SK-N-SH treated with all-trans-retinoic acid at 6 μM for 48 hours (cell line): ENCODE measurements at regions not wholly inside any gene's neighbourhood (a gene's known extent, or its start where the extent isn't known, plus 50 kb on each side); places are given as distances from the start of the nearest gene placed in this dataset.

Experiments used
- ATAC-seq: fragments of 200-7000 bp; cut with Tn5 transposase; 3 replicates; pipeline ENCODE4 v1.9.1; 2020; ENCODE audit warnings: mild to moderate bottlenecking, moderate library complexity
- ARNTL ChIP-seq: fragments of 450-650 bp; formaldehyde crosslinking; IDR thresholded peaks from 2 replicates; pipeline ENCODE4 v1.5.0; 2020; ENCODE audit warnings: low read depth, mild to moderate bottlenecking, moderate library complexity, borderline replicate concordance
- CREB5 ChIP-seq: fragments of 250-450 bp; sonication (Bioruptor Pico); IDR thresholded peaks from 2 replicates; pipeline ENCODE4 v1.5.1; 2020; ENCODE audit warnings: low read depth, mild to moderate bottlenecking, moderate library complexity
- CSDC2 ChIP-seq: fragments of 250-450 bp; sonication (Bioruptor Pico); IDR thresholded peaks from 2 replicates; pipeline ENCODE4 v1.5.0; 2020; ENCODE audit warnings: mild to moderate bottlenecking, moderate library complexity
- GLIS3 ChIP-seq: fragments of 250-450 bp; sonication (Bioruptor Pico); IDR thresholded peaks from 2 replicates; pipeline ENCODE4 v1.5.0; 2020; ENCODE audit warnings: mild to moderate bottlenecking, moderate library complexity
- ISL1 ChIP-seq: fragments of 250-450 bp; sonication (Bioruptor Pico); IDR thresholded peaks from 2 replicates; pipeline ENCODE4 v2.1.2; 2022; ENCODE audit warnings: mild to moderate bottlenecking, moderate library complexity
- OSR1 ChIP-seq: fragments of 250-450 bp; sonication (Bioruptor Pico); IDR thresholded peaks from 2 replicates; pipeline ENCODE4 v1.8.0; 2022; ENCODE audit warnings: moderate library complexity, mild to moderate bottlenecking, inconsistent platforms
- PPARA ChIP-seq: fragments of 250-450 bp; sonication (Bioruptor Pico); IDR thresholded peaks from 2 replicates; pipeline ENCODE4 v1.5.0; 2020; ENCODE audit warnings: mild to moderate bottlenecking, borderline replicate concordance
- RARB ChIP-seq: fragments of 250-450 bp; sonication (Bioruptor Pico); IDR thresholded peaks from 2 replicates; pipeline ENCODE4 v1.8.0; 2021; ENCODE audit warnings: mild to moderate bottlenecking, moderate library complexity
- SNAI2 ChIP-seq: fragments of 250-450 bp; sonication (Bioruptor Pico); IDR thresholded peaks from 2 replicates; pipeline ENCODE4 v1.5.0; 2020; ENCODE audit warnings: mild to moderate bottlenecking, moderate library complexity
- TCF4 ChIP-seq: fragments of 250-450 bp; sonication (Bioruptor Pico); IDR thresholded peaks from 2 replicates; pipeline ENCODE4 v1.8.0; 2021; ENCODE audit warnings: mild to moderate bottlenecking, moderate library complexity, borderline replicate concordance
- TOX ChIP-seq: fragments of 250-450 bp; sonication (Bioruptor Pico); IDR thresholded peaks from 2 replicates; pipeline ENCODE4 v1.8.0; 2021; ENCODE audit warnings: mild to moderate bottlenecking, moderate library complexity, borderline replicate concordance
- ZC3H10 ChIP-seq: fragments of 250-450 bp; sonication (Bioruptor Pico); IDR thresholded peaks from 2 replicates; pipeline ENCODE4 v1.5.1; 2021; ENCODE audit warnings: mild to moderate bottlenecking, moderate library complexity
- ZFP3 ChIP-seq: fragments of 250-450 bp; sonication (Bioruptor Pico); IDR thresholded peaks from 2 replicates; pipeline ENCODE4 v1.5.0; 2020; ENCODE audit warnings: mild to moderate bottlenecking, moderate library complexity
- ZFP30 ChIP-seq: fragments of 450-650 bp; formaldehyde crosslinking; IDR thresholded peaks from 2 replicates; pipeline ENCODE4 v1.5.0; 2022; ENCODE audit warnings: mild to moderate bottlenecking, moderate library complexity
- ZNF565 ChIP-seq: fragments of 450-650 bp; formaldehyde crosslinking; conservative IDR thresholded peaks from 2 replicates; pipeline ENCODE4 v1.5.0; 2020; ENCODE audit warnings: low read depth, mild to moderate bottlenecking, moderate library complexity
- ZNF70 ChIP-seq: fragments of 450-650 bp; formaldehyde crosslinking; IDR thresholded peaks from 2 replicates; pipeline ENCODE4 v1.5.0; 2020; ENCODE audit warnings: mild to moderate bottlenecking, moderate library complexity
- ZNF8 ChIP-seq: fragments of 450-650 bp; formaldehyde crosslinking; IDR thresholded peaks from 2 replicates; pipeline ENCODE4 v1.5.0; 2020; ENCODE audit warnings: mild to moderate bottlenecking, moderate library complexity
- TF ChIP-seq, protein P1 (sequence below): fragments of 250-450 bp; sonication (Bioruptor Pico); IDR thresholded peaks from 2 replicates; pipeline ENCODE4 v1.8.0; 2021; ENCODE audit warnings: low read depth, mild to moderate bottlenecking, moderate library complexity, borderline replicate concordance
- TF ChIP-seq, protein P2 (sequence below): fragments of 250-450 bp; sonication (Bioruptor Pico); IDR thresholded peaks from 2 replicates; pipeline ENCODE4 v1.5.1; 2021; ENCODE audit warnings: mild to moderate bottlenecking, moderate library complexity
- TF ChIP-seq, protein P3 (sequence below): fragments of 250-450 bp; sonication (Bioruptor Pico); IDR thresholded peaks from 2 replicates; pipeline ENCODE4 v1.5.0; 2020; ENCODE audit warnings: mild to moderate bottlenecking, moderate library complexity

- TF ChIP-seq PPARA (CRISPR knock-in tag) (no peak), CREB5 (no peak), ZNF565 (CRISPR knock-in tag) (no peak), ZFP30 (no peak), ARNTL (no peak), ISL1 (CRISPR knock-in tag) (no peak), ZNF70 (no peak), ZFP3 (CRISPR knock-in tag) (no peak), TCF4 (CRISPR knock-in tag) (no peak), SNAI2 (CRISPR knock-in tag) (no peak), RARB (no peak), ZNF8 (CRISPR knock-in tag) (no peak)
- TF ChIP-seq, protein P1, sequence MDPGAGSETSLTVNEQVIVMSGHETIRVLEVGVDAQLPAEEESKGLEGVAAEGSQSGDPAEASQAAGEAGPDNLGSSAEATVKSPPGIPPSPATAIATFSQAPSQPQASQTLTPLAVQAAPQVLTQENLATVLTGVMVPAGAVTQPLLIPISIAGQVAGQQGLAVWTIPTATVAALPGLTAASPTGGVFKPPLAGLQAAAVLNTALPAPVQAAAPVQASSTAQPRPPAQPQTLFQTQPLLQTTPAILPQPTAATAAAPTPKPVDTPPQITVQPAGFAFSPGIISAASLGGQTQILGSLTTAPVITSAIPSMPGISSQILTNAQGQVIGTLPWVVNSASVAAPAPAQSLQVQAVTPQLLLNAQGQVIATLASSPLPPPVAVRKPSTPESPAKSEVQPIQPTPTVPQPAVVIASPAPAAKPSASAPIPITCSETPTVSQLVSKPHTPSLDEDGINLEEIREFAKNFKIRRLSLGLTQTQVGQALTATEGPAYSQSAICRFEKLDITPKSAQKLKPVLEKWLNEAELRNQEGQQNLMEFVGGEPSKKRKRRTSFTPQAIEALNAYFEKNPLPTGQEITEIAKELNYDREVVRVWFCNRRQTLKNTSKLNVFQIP (CRISPR knock-in tag), result no peak
- TF ChIP-seq, protein P2, sequence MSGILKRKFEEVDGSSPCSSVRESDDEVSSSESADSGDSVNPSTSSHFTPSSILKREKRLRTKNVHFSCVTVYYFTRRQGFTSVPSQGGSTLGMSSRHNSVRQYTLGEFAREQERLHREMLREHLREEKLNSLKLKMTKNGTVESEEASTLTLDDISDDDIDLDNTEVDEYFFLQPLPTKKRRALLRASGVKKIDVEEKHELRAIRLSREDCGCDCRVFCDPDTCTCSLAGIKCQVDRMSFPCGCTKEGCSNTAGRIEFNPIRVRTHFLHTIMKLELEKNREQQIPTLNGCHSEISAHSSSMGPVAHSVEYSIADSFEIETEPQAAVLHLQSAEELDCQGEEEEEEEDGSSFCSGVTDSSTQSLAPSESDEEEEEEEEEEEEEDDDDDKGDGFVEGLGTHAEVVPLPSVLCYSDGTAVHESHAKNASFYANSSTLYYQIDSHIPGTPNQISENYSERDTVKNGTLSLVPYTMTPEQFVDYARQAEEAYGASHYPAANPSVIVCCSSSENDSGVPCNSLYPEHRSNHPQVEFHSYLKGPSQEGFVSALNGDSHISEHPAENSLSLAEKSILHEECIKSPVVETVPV, result no peak
- ATAC-seq, result no peak
These were observed 394.4 kb downstream of the INSC start for GRCh38 chr11:15509082-15509481.

DNA sequence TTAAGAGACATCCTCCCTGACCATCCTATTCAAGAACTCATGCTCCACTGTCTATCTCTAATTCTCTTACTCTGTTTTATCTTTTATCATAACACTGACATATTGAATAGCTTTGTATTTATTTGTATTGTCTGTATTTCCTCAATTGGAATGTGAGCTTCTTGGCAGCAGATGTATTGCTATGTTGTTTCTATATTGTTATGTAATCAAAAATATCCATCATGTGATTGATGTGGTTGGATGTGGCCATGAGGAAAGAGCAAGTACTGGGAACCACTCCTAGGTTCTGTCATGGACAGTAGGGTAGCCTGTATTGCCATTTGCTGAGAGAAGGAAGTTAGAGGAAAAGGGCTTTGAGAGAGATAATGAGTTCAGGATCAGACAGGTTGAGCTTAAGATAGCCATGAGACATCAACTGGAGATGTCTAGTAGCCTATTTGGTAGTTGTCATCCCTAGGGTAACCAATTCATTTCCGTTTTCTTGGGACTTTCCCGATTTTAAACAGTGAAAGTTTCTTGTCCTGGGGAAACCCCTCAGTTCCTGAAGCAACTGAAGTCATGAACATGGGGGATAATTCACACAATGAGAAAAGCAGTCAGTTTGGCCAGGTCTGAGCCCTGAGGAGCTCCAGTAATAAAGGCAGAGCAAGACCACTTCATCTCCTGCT, 404.5 kb downstream of the INSC start:
- no peak for ATAC-seq
- TF ChIP-seq, protein P1 (CRISPR knock-in tag), result no peak
- TF ChIP-seq, protein P2, result no peak
- TF ChIP-seq ZNF70 (no peak), ZNF8 (CRISPR knock-in tag) (no peak), PPARA (CRISPR knock-in tag) (no peak), ISL1 (CRISPR knock-in tag) (no peak), OSR1 (CRISPR knock-in tag) (no peak), CSDC2 (CRISPR knock-in tag) (no peak), ZFP3 (CRISPR knock-in tag) (no peak), TCF4 (CRISPR knock-in tag) (no peak), CREB5 (no peak), TOX (CRISPR knock-in tag) (no peak), SNAI2 (CRISPR knock-in tag) (no peak), ZC3H10 (no peak), GLIS3 (no peak)
- TF ChIP-seq, protein P3, sequence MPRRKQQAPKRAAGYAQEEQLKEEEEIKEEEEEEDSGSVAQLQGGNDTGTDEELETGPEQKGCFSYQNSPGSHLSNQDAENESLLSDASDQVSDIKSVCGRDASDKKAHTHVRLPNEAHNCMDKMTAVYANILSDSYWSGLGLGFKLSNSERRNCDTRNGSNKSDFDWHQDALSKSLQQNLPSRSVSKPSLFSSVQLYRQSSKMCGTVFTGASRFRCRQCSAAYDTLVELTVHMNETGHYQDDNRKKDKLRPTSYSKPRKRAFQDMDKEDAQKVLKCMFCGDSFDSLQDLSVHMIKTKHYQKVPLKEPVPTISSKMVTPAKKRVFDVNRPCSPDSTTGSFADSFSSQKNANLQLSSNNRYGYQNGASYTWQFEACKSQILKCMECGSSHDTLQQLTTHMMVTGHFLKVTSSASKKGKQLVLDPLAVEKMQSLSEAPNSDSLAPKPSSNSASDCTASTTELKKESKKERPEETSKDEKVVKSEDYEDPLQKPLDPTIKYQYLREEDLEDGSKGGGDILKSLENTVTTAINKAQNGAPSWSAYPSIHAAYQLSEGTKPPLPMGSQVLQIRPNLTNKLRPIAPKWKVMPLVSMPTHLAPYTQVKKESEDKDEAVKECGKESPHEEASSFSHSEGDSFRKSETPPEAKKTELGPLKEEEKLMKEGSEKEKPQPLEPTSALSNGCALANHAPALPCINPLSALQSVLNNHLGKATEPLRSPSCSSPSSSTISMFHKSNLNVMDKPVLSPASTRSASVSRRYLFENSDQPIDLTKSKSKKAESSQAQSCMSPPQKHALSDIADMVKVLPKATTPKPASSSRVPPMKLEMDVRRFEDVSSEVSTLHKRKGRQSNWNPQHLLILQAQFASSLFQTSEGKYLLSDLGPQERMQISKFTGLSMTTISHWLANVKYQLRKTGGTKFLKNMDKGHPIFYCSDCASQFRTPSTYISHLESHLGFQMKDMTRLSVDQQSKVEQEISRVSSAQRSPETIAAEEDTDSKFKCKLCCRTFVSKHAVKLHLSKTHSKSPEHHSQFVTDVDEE, result no peak
